ENCODE measurements at regions not wholly inside any gene's neighbourhood (a gene's known extent, or its start where the extent isn't known, plus 50 kb on each side); places are given as distances from the start of the nearest gene placed in this dataset.

DNA sequence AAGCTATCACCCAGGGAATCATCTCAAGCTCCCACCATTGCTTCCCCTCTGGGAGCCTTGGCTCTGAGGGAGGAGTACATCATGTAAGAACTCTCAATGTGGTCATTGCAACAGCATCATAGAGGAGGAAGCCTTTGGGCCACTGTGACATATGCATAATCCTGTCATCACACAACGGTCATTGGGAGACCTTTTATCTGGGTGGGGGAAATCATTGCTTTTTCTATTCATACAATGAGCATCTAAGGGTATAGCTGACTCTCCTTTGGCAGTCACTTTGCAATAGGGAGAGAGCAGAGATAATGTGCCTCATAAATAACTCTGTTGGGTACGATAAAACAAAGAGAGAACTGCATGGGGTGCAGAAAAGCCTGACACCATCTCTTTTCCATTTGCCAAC lies 155.2 kb upstream of the KCNIP4 start:
- no peak for DNase-seq (ENCODE audit: low read depth)

DNA sequence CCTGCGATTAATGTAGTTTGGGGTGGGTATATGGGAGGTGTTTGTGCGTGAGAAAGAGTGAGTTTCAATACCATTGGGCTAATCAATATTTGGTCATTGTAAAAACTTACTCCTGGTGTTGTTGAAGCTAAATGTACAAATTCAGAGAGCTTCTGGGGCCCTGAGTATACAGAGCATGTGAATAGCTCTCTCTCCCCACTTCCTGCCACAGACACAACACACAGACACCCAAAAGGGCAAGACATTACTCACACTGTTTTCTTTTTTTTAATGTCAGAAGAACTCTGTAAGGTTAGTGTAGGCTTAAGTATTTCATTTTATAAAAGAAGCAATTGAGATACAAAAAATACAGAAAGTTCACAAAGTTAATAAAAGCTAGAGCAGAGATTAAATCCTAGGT lies 151.3 kb upstream of the KCNIP4 start:
- no peak for DNase-seq (ENCODE audit: low read depth)

DNA sequence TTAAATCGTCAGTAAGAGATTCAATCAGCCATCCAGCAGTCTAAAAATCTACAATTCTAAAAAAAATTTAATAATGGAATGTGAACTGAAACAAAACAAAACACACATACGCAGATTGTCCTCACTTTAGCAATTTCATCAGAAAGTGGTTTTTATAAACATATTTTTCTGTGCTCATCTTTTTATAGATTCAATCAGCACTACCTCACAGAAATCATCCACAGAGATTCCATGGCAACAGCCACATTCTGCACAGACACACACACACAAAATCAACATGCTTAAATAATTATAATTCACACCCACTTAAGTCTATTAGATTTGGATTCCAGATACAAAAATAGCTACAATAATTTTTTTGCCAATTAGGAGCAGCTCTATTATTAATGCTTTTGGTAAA lies 149.0 kb upstream of the KCNIP4 start:
- DNase-seq (ENCODE audit: low read depth) = no peak

DNA sequence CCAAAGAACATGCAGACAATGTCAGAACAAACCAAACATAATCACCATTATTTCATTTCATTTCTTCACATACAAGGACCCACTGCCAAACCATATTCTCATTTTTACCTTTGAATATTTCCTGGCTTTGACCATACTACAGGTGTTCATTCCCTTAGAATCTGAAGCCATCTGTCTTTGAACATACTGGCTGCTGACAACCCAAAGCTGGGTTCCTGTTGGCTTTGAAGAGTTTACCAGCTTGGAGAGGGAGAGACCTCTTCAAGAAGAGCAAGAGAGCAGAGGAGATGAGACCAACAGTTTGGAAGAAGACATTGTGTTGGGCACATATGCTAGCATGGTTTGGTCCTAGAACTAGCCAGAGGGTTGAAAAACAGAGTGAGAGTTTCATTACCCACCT lies 145.6 kb upstream of the KCNIP4 start:
- no peak for DNase-seq (ENCODE audit: low read depth)

DNA sequence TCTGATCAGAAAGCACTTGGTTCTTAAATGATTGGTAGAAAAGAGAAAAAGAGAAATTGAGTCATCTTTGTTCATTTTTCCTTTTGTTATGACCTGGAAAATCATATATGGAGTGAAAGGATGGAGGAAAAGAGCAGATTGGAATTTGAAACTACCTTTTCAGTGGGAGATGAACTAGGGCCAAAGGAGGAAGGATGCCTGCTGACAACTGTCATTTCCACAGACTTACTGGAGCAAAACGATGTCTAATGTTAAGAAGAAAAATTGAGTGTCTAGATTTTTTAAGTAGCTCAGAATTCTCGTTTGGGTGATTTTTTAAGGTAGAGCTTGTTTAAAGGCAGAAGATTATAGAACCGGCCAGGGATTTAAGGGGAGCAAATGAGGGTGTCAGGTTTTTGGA lies 144.6 kb upstream of the KCNIP4 start:
- no peak for DNase-seq (ENCODE audit: low read depth)

DNA sequence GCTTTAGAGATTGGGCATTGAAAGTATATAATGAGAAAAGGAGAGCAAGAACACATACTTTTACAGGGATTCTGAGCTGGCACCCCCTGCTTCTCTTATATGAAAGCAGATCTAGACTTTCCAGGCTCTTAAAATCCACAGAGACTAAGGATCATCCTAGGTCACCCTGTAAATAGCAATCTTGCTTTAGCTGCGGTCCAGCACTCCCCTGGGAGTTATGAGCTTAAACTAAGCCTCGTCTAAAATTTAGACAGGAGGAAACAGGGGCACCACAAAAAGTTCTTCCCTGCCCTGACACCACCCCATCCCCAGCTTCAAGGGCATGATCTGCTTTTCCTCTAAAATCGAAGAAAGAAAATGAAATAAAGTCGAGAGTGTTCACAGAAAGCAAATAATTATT lies 143.3 kb upstream of the KCNIP4 start:
- DNase-seq (ENCODE audit: low read depth) = no peak

DNA sequence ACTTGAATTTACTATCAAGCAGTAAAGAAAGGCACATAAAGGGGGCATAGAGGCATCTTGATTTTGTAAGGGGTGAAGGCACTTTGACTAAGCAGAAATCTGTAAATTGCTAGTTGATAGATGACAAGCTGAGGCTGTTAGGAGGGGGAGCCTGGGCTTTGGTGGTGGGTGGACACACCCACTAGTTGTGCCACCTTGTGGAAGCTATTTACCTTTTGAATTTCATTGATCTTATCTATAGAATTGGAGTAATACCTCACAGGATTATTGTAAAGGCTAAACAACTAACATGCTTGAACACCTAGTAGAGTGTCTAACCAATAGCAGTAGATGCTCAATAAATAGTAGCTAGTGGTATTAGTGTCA lies 142.8 kb upstream of the KCNIP4 start:
- no peak for DNase-seq (ENCODE audit: low read depth)

DNA sequence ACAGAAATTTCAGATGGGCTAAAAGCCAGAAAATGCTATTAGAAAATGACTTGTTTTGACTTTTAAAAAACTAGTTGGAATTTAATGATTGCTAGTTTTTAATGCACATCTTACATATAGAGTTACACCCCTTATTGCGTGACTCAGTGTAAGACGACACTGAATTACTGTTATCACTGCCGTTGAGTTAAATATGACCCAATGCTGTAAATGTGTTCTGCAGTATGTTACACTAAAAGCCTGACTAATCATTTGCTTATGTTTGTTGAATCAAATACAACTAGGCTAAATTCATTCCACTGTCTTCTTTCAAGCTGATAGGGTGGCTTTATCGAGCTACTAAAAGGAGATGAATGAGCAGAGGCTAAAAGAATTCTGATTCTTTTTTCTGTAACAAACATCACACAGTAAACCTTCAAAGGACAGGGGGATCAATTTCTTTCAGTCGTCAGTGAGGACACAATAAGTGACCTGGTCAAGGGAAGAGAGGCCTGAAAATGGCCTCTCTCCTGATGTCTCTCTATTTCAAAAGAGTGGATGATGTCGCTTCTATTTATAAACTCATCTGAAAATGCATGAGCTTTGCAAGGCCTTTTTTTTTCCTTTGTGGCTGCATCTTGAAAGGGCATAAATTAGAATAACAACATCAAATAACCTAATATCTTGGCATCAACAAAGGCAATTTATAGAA lies 142.2 kb upstream of the KCNIP4 start:
- DNase-seq (ENCODE audit: low read depth) = no peak

DNA sequence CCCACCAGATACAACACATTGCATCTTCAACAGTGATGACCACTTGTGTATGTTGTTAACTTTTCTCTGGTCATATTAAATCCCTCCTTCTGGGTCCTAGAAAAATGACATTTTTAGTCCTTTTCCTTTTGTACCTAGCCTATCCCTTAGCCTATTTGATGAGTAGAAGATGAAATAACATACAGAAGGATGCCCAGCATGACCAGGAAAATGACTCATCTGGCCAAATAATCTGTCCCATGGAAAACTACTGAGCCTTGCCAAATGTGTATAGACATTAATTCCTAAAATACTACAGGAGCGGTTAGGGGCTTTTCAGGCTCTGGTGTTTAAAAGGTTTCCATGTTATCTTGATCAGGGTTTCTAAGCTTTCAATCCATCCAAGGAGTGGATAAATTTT lies 129.0 kb upstream of the KCNIP4 start:
- DNase-seq (ENCODE audit: low read depth) = no peak

DNA sequence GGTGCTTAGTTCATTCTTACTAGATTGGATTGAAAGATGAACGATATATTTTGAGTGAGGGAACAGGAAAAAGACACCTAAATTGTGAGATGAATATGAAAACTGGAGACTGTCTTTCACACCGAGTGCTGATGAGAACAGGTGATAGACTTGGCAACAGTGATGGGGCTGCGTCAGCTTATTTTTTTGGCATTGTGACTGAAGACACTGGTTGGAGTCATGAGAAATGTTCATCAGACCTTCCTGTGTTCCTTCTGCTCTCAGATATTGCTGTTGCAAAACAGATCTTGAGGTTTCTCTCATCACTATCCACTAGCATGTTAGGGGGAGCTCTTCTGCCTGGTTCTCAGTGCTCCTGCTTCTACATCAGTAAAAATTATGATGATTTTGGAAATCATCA lies 124.2 kb upstream of the KCNIP4 start:
- no peak for DNase-seq (ENCODE audit: low read depth)

DNA sequence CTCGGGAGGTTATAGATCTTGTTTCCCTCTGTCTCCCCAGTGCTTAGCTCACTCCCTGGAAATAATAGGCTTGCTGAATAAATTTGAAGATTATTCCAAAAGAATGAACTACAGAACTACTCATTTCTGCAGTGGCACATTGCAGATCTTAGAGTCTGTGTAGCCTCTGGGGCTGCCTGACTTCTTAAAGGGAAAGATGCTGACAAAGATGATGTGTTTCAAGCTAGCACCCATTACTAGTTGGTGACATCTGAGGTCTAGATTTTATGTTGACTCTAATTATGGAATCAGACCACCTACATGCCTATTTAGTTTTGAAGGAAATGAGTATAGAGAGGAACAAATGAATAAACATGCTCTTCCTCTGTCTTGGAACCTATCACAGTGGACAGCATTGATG lies 123.7 kb upstream of the KCNIP4 start:
- DNase-seq (ENCODE audit: low read depth) = no peak

DNA sequence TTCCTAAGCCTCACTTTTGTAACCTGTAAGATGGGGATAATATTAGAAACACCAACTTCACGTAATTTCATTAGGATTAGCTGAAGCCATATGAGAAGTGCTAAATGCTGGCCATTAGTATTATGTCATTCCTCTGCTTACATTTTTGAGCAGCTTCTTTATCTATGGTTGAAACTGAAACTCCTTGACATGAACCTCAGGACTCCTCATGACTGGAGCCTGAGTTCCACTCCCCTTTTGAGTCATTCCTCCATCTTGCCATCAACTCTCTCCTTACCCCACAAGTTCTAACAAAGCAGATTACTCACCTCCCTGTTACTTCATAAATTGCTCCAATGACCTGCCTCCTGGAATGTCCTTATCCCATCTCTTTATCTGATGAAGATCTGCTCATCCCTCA lies 123.2 kb upstream of the KCNIP4 start:
- DNase-seq (ENCODE audit: low read depth) = no peak

DNA sequence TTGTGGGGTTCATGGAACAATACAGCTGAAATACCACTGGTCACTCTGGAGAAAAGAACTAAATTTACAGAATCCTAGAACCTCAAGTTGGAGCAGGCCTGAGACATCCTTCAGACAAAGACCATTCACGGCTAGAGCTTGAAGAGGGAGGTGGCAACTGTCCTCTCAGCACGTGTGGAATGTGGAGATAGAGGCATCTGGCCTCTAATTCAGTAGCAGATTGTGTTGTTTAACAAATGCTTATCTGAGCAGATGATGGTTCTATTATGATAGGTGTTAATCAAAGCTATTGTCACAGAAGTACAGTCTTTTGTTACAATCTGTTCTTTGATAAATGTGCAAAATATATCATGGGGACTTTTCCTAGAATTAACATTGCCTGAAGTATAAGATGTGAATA lies 121.7 kb upstream of the KCNIP4 start:
- no peak for DNase-seq (ENCODE audit: low read depth)

DNA sequence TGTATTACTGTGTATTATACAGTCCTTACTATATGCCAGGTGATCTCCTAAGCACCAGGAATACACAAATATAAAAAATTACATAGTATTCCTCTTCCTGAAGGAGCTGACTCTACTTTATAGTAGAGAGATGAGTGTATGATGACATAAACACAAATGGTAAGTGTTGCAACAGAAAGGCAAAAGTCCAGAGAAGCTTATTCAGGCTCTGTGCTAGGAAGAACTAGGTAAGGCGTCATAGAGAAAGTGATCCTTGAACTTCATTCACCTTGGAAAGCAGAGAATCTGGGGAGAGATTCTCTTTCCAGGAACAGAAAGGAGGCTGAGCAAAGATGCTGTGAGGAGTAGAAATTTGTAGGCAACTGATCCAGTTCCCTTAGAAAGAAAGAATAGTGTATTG lies 115.0 kb upstream of the KCNIP4 start:
- no peak for DNase-seq (ENCODE audit: low read depth)

DNA sequence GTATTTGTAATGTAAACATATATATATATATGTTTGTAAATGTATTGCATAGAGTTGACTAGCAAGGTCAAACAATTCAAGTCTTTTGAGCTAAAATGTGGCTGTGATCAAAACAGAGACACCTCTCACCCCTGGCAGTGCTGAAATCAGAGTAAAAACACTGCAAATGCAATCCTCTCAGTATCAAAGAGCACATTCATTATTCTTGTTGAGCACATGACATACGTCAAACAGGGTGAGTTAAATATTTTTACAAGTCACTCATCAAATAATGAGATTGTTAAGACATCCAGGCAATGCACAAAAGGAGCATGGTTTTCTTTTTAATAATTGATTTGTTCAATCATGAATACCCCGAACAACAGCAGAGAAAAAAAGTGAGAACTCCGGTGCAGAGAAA lies 114.1 kb upstream of the KCNIP4 start:
- no peak for DNase-seq (ENCODE audit: low read depth)

DNA sequence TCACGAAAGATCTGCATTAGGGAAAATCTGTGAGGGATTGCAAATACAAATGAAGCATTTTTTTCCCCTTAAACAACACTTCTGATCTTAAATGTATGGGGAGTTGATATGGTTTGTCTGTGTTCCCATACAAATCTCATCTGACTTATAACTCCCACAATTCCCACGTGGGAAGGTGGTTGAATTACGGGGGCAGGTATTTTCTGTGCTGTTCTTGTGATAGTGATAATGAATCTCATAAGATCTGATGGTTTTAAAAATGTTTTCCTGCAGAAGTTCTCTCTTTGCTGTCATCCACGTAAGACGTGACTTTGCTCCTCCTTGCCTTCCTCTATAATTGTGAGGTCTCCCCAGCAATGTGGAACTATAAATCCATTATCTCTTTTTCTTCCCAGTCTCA lies 107.4 kb upstream of the KCNIP4 start:
- DNase-seq (ENCODE audit: low read depth) = no peak

DNA sequence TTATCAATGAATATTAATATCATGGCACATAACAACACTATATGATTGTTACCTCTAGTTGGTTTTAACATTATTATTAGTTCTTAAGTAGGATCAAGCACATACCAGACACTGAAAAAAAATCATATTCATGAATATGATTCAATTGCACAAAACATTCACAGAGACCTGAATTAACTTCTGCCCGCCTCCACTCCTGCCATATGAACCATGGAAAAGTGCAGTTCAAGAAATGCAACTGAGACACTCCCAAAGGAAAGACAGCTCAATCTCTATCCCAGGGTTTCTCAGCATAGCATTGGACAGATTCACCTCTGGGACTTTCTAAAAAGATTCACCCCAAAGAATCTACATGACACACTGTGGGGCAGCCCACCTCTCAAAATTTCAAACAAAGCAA lies 103.5 kb upstream of the KCNIP4 start:
- no peak for DNase-seq (ENCODE audit: low read depth)

DNA sequence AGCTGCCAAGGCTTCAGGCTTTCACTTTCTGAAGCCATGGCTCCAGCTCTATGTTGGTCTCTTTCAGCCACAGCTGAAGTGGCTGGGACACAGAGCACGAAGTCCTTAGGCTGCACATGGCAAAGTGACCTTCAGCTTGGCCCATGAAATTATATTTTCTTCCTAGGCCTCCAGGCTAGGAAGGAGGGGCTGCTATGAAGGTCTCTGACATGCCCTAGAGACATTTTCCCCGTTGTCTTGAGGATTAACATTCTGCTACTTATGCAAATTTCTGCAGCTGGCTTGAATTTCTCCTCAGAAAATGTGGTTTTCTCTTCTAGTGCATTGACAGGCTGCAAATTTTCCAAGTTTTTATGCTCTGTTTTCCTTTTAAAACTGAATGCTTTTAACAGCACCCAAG lies 99.8 kb upstream of the KCNIP4 start:
- DNase-seq (ENCODE audit: low read depth) = no peak

DNA sequence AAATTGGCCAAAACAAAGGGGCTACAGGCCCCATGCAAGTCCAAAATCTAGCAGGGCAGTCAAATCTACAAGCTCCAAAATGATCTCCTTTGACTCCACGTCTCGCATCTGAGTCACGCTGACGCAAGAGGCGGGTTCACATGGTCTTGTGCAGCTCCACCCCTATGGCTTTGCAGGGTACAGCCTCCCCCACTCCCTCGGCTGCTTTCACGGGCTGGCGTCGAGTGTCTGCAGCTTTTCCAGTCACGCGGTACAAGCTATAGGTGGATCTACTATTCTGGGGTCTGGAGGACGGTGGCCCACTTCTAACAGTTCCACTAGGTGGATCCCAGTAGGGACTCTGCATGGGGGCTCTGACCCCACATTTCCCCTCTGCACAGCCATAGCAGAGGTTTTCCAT lies 99.2 kb upstream of the KCNIP4 start:
- no peak for DNase-seq (ENCODE audit: low read depth)

DNA sequence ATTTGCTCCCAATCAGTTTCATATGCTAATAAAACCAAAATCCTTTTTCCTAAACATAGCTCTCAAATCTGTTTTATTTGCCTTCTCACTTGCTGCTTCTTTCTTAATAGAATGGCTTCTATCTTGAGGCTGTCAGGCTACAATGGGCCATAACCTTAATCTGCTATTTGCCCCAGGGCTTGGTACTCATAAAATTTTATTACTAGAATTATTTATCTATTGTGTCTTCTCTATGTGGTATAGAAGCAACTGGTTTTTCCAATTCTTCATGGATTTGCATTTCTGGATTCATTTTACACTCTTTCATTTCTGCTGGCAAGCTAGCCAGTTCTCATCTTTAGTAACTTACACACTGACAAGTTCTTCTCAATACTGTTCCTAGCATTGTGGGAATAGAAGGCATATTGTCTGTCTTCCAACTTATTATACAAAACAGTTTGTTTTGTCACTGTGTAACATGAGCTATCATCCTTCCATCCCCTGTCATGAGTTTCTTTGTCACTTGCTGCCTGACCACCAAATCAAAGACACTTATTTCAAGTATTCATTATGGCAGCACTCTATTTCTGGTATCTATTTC lies 96.6 kb upstream of the KCNIP4 start:
- no peak for DNase-seq (ENCODE audit: low read depth)

DNA sequence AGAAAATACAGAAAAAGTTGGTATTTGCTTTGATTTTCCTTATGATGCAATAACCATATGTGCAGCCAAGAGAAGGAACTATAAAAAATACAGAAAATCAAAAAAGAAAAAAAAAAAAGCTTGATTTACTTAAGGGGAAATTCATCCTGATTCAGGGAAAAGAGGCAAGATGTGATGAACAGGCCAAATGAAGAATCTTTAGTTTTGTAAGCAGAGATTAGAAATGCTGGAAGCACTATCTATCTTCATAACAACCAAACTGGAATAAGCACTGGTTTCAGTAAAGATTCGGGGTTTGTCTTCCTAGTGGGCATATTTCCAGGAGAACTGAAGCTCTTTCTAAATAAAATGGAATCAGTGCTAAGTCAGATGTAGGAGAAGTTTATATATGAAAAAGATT lies 82.9 kb upstream of the KCNIP4 start:
- DNase-seq (ENCODE audit: low read depth) = no peak

DNA sequence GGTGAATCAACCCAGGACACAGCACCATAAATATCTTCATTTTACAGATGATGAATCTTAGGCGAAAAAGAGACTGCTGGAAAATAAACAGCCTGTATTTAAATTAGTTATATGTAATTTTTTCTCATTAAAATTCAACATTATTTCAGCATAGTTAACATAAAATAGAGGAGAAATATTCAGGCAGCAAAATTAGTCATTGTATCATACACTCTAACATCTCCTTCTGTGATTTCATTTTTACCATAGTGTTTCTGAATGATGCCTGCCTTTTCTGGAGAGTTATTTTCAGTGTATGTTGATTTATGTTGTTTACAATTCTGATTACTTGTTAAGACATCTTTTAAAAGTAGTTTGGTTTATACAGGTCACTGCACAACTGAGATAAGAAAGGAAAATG lies 82.3 kb upstream of the KCNIP4 start:
- DNase-seq (ENCODE audit: low read depth) = no peak

DNA sequence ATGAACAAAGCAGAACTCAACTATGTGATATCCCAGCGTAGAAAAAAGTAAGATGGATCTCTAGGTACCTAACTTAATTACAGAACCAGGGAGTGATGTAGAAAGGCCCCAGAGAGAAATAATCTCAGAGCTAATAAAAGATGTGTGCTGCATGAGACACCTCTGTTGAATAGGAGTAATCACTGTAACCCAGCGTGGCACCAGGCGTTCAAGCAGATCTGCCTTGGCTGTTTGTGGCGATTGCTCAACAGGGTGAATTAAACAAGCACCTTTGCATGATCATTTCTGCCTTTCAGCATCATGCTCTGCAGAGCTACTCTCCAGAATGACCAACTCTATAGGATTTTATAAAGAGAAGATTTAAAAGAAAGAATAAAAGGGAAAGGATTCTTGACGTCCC lies 81.7 kb upstream of the KCNIP4 start:
- no peak for DNase-seq (ENCODE audit: low read depth)

DNA sequence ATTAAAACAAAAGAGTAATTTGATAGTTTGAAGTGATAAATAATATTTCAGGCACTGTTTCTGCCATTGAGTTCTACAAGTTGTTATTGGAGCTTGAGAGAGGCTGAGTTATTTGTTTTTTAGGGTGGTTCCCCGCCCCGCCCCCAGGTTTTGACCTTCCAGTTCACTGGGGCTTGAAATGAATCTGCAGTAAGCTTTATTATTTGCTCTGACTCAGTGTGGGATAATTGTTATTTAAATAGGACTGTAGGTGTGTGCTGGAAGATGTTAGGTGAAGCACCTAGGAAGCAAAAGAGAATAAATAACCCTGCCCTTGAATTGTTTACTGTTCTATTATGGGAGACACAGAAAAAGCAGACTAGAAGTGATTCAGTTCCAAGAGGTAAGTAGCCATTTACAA lies 81.2 kb upstream of the KCNIP4 start:
- no peak for DNase-seq (ENCODE audit: low read depth)

DNA sequence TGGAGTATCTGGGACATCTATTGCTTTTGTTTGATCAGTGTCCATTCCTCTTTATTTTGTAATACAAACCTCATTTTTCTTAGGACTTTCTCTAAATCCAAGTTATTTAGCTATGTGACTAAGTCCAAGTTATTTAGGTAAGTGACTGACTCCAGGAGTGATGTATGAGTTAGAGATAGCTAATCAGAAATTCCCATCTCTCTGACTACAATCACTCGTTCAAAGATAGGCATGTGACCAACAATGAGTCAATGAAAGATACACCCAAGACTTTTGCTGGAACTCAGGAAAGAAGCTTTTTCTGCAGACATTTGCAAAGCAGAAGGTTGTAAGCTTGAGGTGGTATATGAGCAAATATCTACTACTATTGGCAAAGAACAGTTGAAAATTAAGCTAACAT lies 72.5 kb upstream of the KCNIP4 start:
- peak; percentile 11 for DNase-seq (ENCODE audit: low read depth)

Measured in HS-27A (cell line).